HG02642 (cell line): ENCODE measurements at regions not wholly inside any gene's neighbourhood (a gene's known extent, or its start where the extent isn't known, plus 50 kb on each side); places are given as distances from the start of the nearest gene placed in this dataset.

ENCODE experiments used
- ATAC-seq: cut with Tn5 transposase; IDR thresholded peaks from one replicate; pipeline ENCODE4 v1.9.1; 2021; ENCODE audit warnings: mild to moderate bottlenecking; ENCODE audit not compliant: unreplicated experiment, poor library complexity

DNA sequence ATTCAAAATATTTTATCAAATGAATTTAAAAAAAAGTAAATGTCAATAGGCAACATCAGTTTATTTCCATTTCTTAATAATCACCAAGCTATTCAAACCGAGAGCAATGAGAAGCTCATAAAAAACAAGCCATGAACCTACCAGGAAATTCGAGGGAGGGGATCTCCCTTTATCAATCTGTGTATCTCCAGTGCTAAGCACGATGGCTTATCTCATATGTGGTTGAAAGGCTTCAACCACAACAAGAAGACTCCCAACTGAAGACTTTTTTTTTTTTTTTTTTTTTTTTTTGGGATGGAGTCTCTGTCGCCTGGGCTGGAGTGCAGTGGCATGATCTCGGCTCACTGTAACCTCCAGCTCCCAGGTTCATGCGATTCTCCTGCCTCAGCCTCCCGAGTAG, 833.3 kb downstream of the USP25 start:
- ATAC-seq, result no peak

DNA sequence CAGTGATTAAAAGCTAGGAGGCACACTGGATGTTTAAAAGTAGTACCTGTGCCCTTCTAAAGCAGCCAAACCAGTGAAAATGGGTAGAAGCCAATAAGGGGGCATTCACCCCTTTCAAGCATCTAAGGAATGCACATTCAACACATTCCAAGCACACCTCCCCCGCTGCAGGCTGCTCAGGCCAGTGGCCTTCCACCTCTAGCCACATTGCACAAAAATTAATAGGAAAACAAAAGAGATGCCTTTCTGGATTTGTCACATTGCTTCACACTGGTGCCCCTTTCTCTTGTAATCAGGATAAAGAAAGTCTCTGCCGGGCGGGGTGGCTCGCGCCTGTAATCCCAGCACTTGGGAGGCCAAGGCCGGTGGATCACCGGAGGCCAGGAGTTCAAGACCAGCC, 834.0 kb downstream of the USP25 start:
- no peak for ATAC-seq

DNA sequence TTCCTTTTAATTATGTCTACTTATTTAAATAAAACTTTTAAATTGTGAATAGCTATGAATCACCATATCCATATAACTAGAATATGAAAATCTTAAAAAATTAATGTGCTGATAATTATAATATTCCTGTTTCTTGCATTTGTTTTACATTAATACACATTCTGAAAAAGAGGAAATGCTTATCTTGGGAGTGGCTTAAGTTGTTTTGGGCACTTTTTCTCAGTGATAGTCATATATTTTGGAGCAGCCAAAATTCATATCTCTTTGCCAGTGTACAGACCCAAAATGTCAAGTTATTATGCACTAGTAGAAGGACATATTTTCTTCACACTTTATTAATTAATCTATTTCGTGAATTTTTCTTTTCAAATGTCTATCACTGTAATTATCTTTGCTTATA, 838.5 kb downstream of the USP25 start:
- no peak for ATAC-seq

DNA sequence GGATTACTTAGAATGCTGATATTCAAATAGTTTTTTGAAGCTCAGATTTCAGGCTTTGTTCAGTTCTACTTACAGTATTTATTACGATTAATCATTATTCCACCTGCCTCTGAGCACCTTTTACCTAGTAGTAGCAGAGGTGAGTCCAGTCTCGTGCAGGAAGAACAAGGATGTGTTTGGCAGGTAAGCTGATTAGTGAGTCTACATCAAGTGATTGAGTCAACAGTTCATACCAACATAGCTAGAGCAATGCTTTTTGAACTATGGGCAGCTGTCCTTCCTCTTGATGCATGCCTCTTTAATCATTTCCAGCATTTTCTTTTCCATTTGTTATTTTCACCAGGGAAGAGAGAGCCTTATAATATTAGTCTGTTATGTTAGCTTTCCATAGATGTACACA, 838.9 kb downstream of the USP25 start:
- ATAC-seq, result no peak

DNA sequence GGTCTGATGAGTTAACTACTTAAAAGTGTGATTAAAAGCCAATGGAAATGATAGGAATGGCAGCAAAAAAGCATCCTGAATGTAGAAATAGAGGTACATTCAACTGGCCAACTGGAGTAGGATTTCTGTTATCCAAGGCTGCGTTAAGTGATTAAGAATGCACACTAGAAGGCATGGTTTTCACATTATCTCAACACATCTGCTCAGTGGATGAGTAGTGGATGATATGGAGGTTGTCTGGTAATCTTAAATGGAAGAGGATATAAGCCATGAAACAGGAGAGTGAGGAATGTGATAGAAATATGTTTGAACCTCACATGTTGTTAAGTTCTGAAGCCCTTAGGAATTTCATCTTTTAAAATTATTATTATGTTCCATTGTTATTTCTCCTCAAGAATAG, 839.9 kb downstream of the USP25 start:
- ATAC-seq, result no peak

DNA sequence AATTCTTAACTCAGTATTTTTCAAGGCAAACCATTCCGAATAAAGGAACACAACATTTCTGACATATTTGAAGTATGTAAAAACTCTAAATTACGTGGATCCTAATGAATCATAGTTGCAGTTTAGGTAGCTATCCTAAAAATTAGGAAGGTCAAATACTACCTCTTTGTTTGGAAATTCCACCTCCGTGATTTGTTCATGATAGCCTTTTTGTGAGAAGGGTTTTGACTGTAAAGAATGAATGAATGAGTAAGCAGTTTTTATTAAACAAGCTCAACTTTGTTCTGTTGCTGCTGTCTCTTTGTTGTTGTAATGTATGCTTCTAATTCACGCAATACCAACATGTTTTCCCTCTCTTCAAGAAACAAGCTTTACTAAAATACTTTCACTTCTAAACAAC, 840.4 kb downstream of the USP25 start:
- ATAC-seq, result no peak

DNA sequence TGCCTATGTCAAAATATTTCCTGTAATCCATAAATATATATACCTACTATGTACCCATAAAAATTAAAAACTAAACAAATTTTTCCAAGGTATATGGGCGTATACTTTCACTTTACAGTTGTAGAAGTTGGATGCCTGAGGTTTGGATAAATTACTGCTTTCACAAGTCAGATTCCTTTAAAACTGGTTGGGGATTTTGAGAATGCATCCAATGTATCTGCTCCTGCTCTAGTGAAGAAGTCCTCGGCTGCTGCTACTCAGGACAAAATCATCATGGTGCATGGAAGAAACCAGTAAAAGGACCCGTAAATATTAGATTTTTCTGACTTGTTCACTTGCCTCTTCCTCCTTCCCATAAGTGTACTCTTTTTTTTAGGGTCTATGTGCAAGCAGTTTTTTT, 841.1 kb downstream of the USP25 start:
- ATAC-seq, result no peak

DNA sequence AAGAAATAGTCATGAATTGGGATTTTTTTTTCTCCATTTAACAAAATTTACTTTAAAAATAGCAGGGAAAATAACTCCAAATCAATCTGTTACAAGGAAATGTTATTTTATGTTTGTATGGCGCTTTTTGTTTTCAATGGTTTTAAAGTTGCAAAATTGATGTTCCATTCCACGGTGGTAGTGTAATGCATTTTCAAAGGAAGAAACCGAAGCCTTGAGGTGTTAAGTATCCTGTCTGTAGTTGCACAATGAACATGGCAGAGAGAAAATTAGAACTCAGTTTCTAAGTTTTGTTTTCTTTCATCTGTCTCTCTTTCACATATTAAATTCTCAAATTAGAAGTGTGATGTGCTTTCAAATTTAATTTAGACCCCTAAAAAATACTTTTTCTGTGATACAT, 841.8 kb downstream of the USP25 start:
- ATAC-seq, result no peak

DNA sequence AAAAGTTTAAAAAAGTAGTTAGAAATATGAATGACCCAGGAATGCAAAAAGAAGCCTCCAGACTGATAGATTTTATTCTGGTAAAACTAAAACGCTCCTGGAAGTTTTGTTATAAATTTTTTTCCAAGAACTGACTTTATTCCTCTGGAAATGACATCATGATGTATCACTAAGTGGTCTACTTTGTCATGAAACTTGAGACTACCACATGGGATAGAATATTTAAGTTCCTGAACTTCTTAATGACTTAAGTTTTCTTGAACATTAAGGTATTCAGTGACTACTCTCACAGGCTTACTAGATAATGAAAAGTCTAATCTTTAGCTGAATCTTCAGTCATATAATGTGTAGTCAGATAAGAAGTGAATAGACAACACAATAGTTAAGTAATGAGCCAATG, 842.2 kb downstream of the USP25 start:
- no peak for ATAC-seq

DNA sequence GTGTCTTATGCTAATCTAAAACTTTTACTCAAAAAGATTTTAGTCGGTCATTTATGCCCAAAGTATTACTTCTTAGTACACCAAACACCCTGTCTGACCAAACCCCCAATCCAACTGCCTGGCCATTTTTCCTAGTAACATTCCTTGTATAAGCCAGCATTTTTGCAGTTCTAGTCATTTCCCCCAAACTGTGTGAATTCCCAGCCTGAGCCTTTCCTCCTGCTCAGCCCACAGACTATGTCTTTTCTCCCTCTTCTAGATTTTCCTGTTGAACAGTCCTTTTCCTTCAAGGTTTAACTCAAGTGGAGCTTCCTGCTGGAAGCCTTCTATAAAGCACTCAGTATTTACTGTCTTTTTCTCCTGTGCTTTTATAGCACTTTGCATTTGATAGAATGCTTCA, 843.8 kb downstream of the USP25 start:
- ATAC-seq, result no peak

DNA sequence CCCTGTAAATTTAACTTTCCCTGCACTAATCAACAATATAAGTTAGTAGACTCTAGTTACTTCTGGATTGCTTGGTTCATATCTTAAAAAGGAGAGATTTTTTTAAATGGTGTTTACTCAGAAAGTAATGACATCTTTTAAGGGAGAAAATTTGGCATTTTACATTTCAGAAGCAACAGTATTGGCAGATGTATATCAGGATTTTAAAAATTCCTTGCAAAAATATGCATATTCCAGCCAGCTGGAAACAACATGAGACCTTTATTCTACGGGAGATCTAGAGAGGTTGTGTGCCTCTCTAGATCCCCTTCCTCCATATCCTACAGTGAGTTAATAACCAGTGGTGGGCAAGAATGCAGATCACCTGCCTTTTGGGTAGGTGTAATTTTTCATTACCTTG, 848.2 kb downstream of the USP25 start:
- ATAC-seq, result no peak

DNA sequence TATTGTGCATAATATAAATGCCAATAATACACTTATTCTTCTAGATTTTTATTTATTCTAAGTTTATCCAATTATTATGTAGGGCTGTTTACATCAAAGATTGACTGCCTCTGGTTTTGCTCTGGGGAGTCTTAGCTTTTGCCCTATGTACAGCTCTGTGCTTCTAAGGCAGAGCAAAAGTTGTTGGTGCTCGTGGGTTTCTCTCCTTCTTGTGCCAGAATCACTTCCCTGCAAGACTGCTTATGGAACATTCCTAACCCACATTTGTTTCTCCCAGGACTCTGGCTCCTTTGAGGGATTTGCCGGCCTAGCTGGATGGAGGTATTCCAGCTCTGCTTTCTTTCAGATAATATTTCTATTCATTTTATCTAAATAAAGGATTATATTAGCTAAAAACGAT, 849.1 kb downstream of the USP25 start:
- ATAC-seq, result no peak

DNA sequence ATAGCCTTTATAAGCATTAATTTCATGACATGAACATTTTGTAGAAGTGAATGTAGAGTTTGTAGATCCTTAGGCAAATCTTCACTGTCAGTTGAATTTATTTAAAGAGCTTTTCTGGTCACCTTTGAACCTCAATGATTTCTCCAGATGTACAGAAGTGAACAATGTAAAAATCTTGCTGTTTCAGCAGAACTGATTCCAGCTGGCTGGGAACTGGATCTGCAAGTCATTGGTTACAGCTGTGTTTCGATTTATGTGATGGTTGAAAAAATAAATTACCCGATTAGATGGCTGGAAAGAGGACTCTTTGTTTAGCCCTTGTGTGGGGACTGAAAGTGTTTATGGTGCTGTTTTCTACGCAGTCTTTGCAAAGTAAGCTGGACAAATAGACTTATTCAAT, 849.8 kb downstream of the USP25 start:
- ATAC-seq, result no peak

DNA sequence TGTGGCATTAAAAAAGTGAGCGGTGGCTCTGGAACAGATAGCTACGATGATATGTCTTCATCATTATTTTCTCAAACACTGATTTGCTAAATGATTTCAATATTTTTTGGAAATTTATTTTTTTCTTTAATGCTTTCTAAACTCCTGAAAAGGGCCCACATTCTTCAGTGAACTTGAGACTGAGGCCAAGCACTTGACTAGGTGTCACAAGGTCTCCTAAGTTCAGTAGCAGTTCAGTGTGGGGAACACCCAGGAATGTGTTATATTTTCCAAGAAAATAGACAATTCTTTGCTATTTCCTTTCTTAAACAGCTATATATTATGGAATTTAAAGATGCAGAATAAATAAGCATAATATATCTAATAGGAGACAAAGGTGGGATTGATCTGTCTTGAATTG, 850.9 kb downstream of the USP25 start:
- no peak for ATAC-seq

DNA sequence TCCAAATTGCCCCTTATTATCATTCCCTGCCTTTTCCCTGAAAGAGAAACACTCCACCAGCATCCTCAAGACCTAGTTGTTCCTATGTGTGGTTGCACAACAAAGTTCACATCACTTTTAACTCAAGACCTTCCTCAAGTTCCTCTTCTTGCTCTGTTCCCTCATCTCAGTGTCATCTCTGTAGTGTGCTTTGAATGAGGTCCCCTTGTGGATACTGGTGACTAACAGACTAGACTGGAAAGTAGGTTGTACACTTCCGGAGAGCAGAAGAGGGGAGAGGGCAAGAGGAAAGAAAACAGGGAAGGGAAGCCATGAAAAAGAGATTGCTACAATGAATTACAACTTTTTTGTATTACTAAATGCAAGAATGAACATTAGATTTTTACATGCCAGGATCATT, 853.8 kb downstream of the USP25 start:
- no peak for ATAC-seq

DNA sequence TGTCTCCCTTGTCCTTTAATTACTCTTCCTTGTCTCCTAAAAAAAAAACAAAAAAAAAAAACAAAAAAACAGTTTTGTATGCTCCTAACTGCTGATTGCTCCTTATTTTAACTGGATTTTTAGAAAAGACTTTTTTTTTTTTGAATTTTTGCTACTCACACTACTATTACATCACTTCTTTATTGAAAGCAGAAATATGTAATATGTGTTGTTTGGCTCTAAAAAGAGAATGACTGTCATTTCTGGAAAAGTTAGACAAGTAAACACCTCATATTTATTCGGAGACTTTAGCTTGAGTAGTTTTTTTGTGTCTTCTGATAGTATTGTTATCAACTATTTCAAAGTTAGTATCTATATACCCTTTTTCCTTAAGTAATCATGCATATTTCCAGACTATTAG, 855.0 kb downstream of the USP25 start:
- ATAC-seq, result no peak

DNA sequence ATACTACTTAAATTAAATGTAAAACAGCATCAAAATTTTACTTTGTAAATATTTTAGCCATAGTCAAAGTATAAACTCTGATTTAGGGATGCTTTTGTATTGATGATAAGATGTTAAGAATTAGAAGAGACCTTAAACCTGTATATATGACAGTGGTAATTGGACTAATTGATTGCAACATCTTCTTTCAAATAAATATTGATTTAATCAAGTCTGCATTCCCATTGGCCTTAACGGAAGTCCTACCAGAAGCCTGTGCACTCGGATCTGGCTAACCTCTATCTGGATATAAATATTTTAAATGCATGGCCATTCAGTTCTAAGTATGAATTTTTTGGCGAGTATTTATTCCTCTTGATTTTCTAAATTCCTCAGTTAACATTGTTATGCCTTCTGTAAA, 856.1 kb downstream of the USP25 start:
- ATAC-seq, result no peak

DNA sequence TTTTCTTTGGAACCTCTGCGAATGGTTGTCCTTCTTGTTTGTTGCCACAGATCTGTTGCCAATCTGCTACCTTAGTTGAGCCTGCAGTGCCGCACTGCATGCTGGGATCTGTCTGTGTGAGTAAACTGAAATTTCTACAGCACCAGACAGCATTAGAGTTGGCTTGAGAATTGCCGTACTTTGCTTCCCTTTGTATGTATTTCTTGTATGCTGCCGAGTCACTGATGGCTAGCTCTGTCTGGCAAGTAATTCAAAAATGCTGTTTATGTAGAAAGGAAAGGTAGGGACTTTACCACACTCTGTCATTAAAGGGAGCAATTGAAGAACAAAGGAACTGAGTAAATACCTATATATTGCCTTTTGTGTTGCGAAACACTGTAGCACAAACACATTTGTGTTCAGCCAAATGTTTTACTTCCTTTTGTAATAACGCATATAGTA, 857.4 kb downstream of the USP25 start:
- ATAC-seq, result no peak

DNA sequence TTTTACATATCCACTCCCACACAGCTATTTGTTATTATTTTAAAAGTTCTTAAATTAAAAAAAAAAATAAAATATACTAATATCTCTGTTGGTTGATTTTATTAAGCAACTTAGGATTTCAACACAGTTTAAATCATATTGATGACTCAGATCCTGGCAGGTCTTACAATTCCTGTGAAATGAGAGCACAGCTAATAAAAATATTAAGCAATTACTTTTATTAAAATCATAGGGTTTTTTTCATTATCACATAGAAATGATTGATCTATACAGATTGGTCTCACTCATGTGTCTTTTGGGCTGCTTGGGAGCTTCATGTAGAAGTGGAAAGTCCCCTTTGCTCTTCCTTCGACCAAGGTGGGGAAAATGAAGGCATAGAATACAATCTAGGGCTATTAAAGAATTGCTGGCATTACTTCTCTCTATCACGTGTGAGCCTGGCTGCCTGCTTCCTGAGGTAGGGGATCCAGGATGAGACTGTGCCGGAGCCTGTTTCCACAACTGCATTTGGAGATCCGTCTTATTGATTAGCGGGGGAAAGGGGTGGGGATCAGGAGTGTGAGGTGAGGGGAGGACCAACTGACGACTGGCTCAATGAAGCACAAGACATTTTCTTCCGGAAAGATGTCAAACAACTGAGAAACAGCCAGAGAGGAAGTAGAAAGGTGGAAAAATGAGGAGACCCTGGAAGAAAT, 858.0 kb downstream of the USP25 start:
- no peak for ATAC-seq

DNA sequence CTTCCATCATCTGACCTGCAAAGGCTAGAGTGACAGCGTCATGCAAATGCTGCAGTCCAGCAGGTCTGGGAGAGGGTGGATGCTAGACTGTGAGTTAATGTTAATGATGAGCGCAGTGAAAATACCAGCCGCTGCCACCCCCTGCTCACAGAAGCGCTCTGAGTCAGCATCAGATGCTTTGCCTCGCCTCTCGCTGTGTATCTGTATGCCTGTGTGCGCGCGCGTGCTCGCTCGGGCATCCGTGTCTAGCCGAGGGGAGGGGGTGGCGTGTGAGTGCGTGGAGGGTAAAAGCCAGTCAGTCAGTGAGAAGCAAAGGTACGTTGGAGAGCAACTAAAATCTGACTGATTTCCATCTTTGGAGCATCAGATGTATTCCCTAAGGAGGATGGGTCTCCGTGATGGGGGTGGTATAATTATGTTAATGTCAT, 858.7 kb downstream of the USP25 start:
- ATAC-seq, result no peak

DNA sequence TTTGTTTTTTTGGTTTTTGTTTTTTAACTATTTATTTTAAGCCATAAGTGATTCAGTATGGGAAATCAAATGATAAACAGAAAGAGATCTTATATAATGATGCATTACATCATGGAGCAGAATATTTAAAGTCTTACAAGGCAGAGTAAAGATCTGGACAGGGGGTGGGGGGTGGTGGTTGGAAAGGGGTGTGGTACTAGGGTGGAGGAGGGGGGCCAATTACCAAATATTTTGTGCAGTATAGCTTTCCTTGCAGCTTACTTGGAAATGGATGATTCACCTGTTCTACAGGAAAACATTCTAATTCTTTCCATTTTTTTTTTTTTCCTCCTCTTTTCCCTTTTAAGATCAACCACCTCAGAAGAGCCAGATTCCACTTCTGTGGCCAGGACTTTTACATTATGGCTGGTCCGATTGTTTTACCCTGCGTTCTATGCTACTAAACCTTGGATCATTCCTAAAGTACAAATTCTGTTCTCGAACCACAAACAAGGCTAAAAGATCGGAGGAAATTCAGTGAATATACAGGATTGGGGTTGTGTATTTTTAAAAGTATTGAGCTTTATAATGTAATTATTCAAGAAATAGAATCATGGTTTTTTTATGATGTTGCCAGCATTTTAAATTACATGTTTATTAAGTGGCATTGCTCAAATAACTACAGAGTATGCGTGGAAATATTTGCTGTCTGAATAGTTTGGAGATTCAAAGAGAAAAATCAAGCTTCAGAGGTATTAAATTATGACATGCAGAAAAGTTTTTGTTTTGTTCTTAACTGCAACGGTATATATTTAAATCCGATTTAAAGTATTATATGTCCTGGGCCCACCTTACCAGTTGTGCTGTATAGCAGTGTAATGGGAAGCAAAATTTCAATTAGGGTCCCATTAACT, 859.5 kb downstream of the USP25 start:
- no peak for ATAC-seq

DNA sequence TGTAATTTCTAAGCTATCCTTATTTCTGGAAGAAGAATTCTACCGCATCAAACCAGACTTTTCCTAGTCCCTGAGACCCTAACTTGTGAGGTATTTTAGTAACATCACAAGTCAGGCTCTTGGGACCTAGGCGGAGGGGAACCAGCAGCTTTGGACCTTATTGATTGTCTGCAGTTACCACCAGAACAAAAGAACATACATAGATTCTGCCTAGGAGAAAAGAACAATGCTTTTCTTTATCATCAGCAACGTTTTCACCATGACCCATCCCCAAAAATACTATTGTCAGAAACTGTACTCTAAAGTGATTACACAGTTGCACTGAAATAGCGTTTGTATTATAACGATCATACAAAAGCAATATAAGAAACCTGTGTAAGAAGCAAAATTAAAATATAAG, 860.4 kb downstream of the USP25 start:
- ATAC-seq, result no peak
